ENCODE measurements at regions not wholly inside any gene's neighbourhood (a gene's known extent, or its start where the extent isn't known, plus 50 kb on each side); places are given as distances from the start of the nearest gene placed in this dataset.
A peak's percentile ranks its signal among the peaks of the same experiment; 100 is the strongest.

DNA sequence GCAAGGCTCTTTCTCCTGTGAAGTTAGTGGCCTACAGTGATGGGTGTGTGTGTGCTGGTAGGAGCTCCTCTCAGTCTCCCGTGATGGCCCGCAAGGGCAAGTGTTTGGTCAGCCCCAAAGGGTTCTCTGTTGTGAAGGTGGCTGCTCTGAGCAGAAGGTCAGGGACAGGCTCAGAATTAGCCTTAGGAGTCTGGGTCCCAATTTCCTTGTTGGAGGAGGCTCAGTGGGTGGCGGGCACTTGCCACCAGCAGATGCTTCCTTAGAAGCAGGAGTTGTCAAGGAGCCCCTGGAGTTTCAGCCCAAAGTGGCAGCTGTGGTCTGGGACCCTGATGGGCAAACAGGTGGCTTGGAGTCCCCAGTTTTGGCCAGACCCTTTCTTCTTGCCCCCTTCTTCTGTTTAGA lies 154.4 kb downstream of the MACROH2A1 start:
- H3K4me1 Mint-ChIP-seq, result no peaks in the 10 kb centered on the region
- no peak overlapping the region for H3K4me3 Mint-ChIP-seq
- no peaks in the 10 kb centered on the region for H3K9me3 Mint-ChIP-seq
- H3K36me3 Mint-ChIP-seq, result no peaks in the 10 kb centered on the region
- Histone ChIP-seq H3K27me3 (replicated peaks in 1 of 2; ENCODE audit: control insufficient read depth in 2 of 2, extremely low read depth in 1 of 2, insufficient read depth in 2 of 2, low read length in 1 of 2) (peaks cover 0 to 13% of the 10 kb centered on the region in 2 experiments), H3K27ac (ENCODE audit: low read length) (no peak overlapping the region), H3K36me3 (ENCODE audit: control insufficient read depth in 2 of 2, extremely low read depth in 1 of 2, insufficient read depth in 1 of 2, low read length in 1 of 2) (no peaks in the 10 kb centered on the region), H3K4me1 (ENCODE audit: control insufficient read depth in 1 of 2, extremely low read depth in 1 of 2, insufficient read depth in 2 of 2, low read length in 2 of 2) (no peaks in the 10 kb centered on the region), H3K4me3 (ENCODE audit: control insufficient read depth in 1 of 2, extremely low read depth in 1 of 2, low read length in 1 of 2) (no peak overlapping the region), H3K9me3 (no peaks in the 10 kb centered on the region)
- peaks cover 0 to 3% of the 10 kb centered on the region in 2 donors for H3K27me3 Mint-ChIP-seq
- POLR2A ChIA-PET, result no interaction called here
- CTCF ChIA-PET, result no interaction called here
- ATAC-seq (replicated peaks in 1 of 4) (no peak), DNase-seq (peak in 2 of 35 experiments; percentile 3 to 14)
- WGBS (ENCODE audit: insufficient coverage), result 100% methylated on average over 3 of the region's 3 CpGs
- no peak overlapping the region for H3K27ac Mint-ChIP-seq

DNA sequence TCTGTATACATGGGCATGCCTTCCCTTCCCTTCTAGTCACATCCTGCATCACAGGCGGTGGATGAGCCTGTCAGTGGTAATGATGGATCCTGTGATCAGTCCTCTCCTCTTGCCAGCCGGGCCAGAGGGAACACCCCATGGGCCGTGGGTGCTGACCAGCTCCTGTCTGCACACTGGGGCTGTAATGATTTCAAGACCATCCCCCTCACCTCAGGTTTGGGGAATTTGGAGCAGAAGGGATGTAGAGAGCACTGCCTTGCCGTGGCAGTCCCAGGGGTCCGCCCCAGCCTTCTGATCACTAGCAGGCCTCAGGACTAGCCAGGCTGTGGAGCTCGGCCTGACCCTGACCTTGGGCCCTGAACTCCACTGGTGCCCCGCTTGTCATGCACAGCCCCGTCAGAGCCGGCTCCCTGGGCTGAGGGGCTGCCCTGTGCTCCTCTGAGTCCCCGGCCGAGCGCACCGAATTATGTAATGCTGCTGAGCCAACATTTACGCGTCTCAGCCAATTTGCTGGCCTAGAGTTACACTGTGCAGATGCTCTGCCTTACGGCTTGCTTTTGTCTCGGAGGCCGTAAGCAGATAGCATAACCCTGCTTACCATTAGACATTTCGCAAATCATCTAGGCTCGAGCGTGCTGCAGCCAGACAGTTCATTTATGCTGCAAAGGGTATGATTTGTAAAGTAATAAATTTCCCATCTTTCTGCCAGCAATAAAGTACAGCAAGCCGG lies 155.3 kb downstream of the MACROH2A1 start:
- CTCF ChIA-PET, result no interaction called here
- H3K4me3 Mint-ChIP-seq, result no peak overlapping the region
- Histone ChIP-seq H3K27ac (ENCODE audit: low read length) (no peak overlapping the region), H3K27me3 (replicated peaks in 1 of 2; ENCODE audit: control insufficient read depth in 2 of 2, extremely low read depth in 1 of 2, insufficient read depth in 2 of 2, low read length in 1 of 2) (peaks cover 0 to 13% of the 10 kb centered on the region in 2 experiments), H3K4me3 (ENCODE audit: control insufficient read depth in 1 of 2, extremely low read depth in 1 of 2, low read length in 1 of 2) (no peak overlapping the region), H3K36me3 (ENCODE audit: control insufficient read depth in 2 of 2, extremely low read depth in 1 of 2, insufficient read depth in 1 of 2, low read length in 1 of 2) (no peaks in the 10 kb centered on the region), H3K9me3 (no peaks in the 10 kb centered on the region), H3K4me1 (ENCODE audit: control insufficient read depth in 1 of 2, extremely low read depth in 1 of 2, insufficient read depth in 2 of 2, low read length in 2 of 2) (no peaks in the 10 kb centered on the region)
- no peaks in the 10 kb centered on the region for H3K4me1 Mint-ChIP-seq
- H3K36me3 Mint-ChIP-seq, result no peaks in the 10 kb centered on the region
- H3K9me3 Mint-ChIP-seq, result no peaks in the 10 kb centered on the region
- 86% methylated on average over 13 of the region's 22 CpGs for WGBS (ENCODE audit: insufficient coverage)
- H3K27me3 Mint-ChIP-seq, result peaks cover 0 to 3% of the 10 kb centered on the region in 2 donors
- no peak overlapping the region for H3K27ac Mint-ChIP-seq
- DNase-seq (peak in 1 of 35 experiments; percentile 4), ATAC-seq (replicated peaks in 1 of 4) (no peak)
- POLR2A ChIA-PET, result no interaction called here

DNA sequence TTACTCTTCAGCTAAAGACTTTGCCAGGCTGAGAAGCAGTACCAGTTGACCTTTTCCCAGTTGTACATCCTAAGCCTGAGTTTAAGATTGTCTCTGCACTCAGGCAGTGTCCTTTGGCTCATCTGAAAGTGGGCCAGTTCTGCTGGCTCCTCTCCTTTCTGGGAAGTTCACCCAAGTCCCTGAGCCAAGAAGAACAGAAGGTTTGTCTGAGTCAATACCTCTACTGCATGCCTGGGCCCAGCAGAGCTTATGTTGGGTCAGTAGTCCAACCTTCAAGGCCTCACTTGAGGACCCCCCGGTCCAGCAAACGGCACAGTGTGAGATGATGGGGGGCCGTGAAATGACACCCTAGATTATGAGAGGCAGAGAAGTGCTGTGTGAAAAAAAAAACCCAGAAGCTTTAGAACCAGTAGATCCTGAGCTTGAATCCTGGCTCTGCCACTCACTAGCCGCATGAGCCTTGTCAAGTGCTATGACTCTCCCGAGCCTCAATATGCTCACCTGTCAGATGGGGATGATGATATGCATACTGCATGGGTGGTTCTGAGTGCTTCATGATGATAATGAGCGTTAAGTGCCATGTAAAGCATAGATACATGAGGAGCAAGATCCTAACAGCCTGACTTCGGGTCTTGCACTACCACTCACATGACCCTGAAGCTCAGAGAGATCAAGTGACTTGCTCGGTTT lies 156.0 kb downstream of the MACROH2A1 start:
- H3K4me3 Mint-ChIP-seq, result no peak overlapping the region
- Histone ChIP-seq H3K9me3 (no peaks in the 10 kb centered on the region), H3K27me3 (replicated peaks in 1 of 2; ENCODE audit: control insufficient read depth in 2 of 2, extremely low read depth in 1 of 2, insufficient read depth in 2 of 2, low read length in 1 of 2) (peaks cover 0 to 13% of the 10 kb centered on the region in 2 experiments), H3K27ac (ENCODE audit: low read length) (no peak overlapping the region), H3K4me1 (ENCODE audit: control insufficient read depth in 1 of 2, extremely low read depth in 1 of 2, insufficient read depth in 2 of 2, low read length in 2 of 2) (no peaks in the 10 kb centered on the region), H3K36me3 (ENCODE audit: control insufficient read depth in 2 of 2, extremely low read depth in 1 of 2, insufficient read depth in 1 of 2, low read length in 1 of 2) (no peaks in the 10 kb centered on the region), H3K4me3 (ENCODE audit: control insufficient read depth in 1 of 2, extremely low read depth in 1 of 2, low read length in 1 of 2) (no peak overlapping the region)
- ATAC-seq (replicated peaks in 1 of 4) (no peak), DNase-seq (no peak)
- no peaks in the 10 kb centered on the region for H3K9me3 Mint-ChIP-seq
- no peaks in the 10 kb centered on the region for H3K36me3 Mint-ChIP-seq
- ChIA-PET CTCF (no interaction called here), POLR2A (no interaction called here)
- no peaks in the 10 kb centered on the region for H3K4me1 Mint-ChIP-seq
- peaks cover 0 to 3% of the 10 kb centered on the region in 2 donors for H3K27me3 Mint-ChIP-seq
- no peak overlapping the region for H3K27ac Mint-ChIP-seq
- 78% methylated on average over 4 of the region's 8 CpGs for WGBS (ENCODE audit: insufficient coverage)

DNA sequence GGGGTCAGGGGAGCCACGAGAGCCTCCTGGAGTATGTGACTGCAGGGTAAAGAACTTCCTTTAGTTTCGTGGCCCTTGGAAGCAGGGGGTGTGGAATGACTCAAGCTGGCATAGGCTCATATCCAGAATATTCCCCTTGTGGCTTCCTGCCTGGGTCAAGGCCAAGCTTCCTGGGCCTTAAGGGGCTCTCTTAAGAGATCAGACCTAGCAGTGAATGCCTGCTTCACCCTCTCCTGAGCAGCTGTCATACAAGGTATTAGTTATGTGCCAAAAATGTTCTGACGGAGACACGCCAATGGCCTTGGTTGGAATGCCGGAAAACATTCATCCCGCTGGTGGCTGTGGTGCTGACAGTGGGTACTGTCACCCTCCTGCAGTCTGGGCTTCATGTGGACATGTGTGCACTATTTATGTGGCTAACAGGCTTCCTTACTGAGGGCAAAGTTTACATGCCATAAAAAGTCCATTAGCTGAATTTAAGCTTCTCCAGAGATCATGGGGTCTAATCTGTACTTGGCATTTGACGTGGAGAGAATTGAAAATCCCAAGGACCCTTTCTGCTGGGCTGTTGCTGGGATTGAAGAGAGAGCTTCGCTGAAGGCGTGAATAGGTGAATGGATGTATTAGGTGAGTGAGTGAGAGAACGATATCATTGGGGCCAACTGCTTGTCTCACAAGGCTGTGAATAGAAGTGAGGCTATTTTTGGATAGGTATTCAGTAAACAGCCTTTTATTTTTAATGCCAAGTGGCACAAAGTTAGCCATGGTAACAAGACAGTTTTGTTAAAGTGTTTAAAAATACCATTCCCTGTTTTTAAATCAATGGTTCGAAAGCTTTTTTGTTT lies 156.8 kb downstream of the MACROH2A1 start:
- DNase-seq, result peak in 1 of 35 experiments; percentile 11
- ATAC-seq (replicated peaks in 1 of 4), result no peak

DNA sequence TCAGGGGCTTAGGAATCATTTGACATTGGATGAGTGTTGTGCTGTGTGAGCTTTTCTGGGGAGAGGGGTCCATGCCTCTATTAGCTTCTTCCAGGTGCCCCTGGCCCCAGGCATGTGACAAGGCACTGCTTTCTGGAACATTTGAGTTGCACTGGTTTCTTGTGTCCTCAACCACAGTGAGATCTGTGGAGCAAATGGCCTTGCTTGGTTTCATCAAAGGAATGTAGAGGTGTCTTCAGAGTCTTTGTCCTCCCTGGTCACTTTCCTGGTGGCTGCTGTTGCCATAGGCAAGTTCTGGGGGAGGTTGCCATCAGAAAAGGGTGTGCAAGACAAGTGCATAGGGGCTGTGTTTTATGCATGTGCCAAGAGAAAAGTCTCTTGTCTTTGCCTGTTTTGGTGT lies 157.5 kb downstream of the MACROH2A1 start:
- no peak overlapping the region for H3K4me3 ChIP-seq (ENCODE audit: control insufficient read depth in 1 of 2, extremely low read depth in 1 of 2, low read length in 1 of 2)
- POLR2A ChIA-PET, result no interaction called here
- H3K36me3 ChIP-seq (ENCODE audit: control insufficient read depth in 2 of 2, extremely low read depth in 1 of 2, insufficient read depth in 1 of 2, low read length in 1 of 2), result no peaks in the 10 kb centered on the region
- H3K4me1 ChIP-seq (ENCODE audit: control insufficient read depth in 1 of 2, extremely low read depth in 1 of 2, insufficient read depth in 2 of 2, low read length in 2 of 2), result no peaks in the 10 kb centered on the region
- H3K4me3 Mint-ChIP-seq, result no peak overlapping the region
- H3K9me3 ChIP-seq, result no peaks in the 10 kb centered on the region
- H3K27me3 ChIP-seq (replicated peaks in 1 of 2; ENCODE audit: control insufficient read depth in 2 of 2, extremely low read depth in 1 of 2, insufficient read depth in 2 of 2, low read length in 1 of 2), result peaks cover 0 to 4% of the 10 kb centered on the region in 2 experiments
- no peaks in the 10 kb centered on the region for H3K4me1 Mint-ChIP-seq
- H3K27me3 Mint-ChIP-seq, result peaks cover 0 to 3% of the 10 kb centered on the region in 2 donors
- CTCF ChIA-PET, result no interaction called here
- no peak overlapping the region for H3K27ac Mint-ChIP-seq
- no peaks in the 10 kb centered on the region for H3K36me3 Mint-ChIP-seq
- DNase-seq (peak in 2 of 35 experiments; percentile 2 to 12), ATAC-seq (replicated peaks in 1 of 4) (no peak)
- no peaks in the 10 kb centered on the region for H3K9me3 Mint-ChIP-seq
- no peak overlapping the region for H3K27ac ChIP-seq (ENCODE audit: low read length)

More for the DNA sequence above, 156.8 kb downstream of the MACROH2A1 start:
- 81% methylated on average over 9 of the region's 11 CpGs for WGBS (ENCODE audit: insufficient coverage)
- H3K4me3 Mint-ChIP-seq, result no peak overlapping the region
- no peak overlapping the region for H3K27ac ChIP-seq (ENCODE audit: low read length)
- H3K27me3 ChIP-seq (replicated peaks in 1 of 2; ENCODE audit: control insufficient read depth in 2 of 2, extremely low read depth in 1 of 2, insufficient read depth in 2 of 2, low read length in 1 of 2), result peaks cover 0 to 10% of the 10 kb centered on the region in 2 experiments
- no peaks in the 10 kb centered on the region for H3K4me1 ChIP-seq (ENCODE audit: control insufficient read depth in 1 of 2, extremely low read depth in 1 of 2, insufficient read depth in 2 of 2, low read length in 2 of 2)
- CTCF ChIA-PET, result no interaction called here
- H3K27ac Mint-ChIP-seq, result no peak overlapping the region
- no peaks in the 10 kb centered on the region for H3K9me3 ChIP-seq
- no peaks in the 10 kb centered on the region for H3K36me3 Mint-ChIP-seq
- H3K4me1 Mint-ChIP-seq, result no peaks in the 10 kb centered on the region
- POLR2A ChIA-PET, result no interaction called here
- peaks cover 0 to 3% of the 10 kb centered on the region in 2 donors for H3K27me3 Mint-ChIP-seq
- no peaks in the 10 kb centered on the region for H3K9me3 Mint-ChIP-seq
- H3K36me3 ChIP-seq (ENCODE audit: control insufficient read depth in 2 of 2, extremely low read depth in 1 of 2, insufficient read depth in 1 of 2, low read length in 1 of 2), result no peaks in the 10 kb centered on the region
- H3K4me3 ChIP-seq (ENCODE audit: control insufficient read depth in 1 of 2, extremely low read depth in 1 of 2, low read length in 1 of 2), result no peak overlapping the region

DNA sequence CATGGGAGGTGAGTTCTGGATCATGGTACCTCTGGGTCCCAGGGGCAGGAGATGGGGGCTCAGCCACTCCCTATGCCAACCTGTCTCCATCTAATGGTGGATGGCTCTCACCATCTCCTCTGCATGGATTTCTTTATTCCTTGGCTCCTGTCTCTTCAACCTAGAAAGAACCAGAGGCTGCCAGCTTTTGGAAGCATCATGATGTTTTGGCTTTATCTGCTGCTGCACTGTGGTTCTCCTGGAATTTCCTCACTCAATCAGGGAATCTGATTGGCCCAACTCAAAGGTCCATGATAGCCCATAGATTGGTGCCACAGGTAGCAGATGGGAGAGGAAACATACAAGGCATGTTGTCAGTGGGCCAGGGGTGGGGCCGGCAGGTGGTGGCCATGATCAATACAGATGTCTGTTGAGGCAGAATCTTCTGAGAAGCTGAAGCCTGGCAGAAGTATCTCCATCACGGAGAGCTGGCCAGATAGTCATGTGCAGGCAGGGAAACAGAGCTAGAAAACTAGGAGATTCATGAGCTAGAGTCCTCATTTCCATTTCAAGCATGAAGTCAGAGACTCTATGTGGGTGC lies 158.2 kb downstream of the MACROH2A1 start:
- WGBS (ENCODE audit: insufficient coverage), result 81% methylated on average over 2 of the region's 2 CpGs
- Mint-ChIP-seq H3K27me3 (peaks cover 0 to 3% of the 10 kb centered on the region in 2 donors), H3K27ac (no peak overlapping the region), H3K4me3 (no peak overlapping the region), H3K4me1 (no peaks in the 10 kb centered on the region), H3K36me3 (no peaks in the 10 kb centered on the region), H3K9me3 (no peaks in the 10 kb centered on the region)
- H3K27ac ChIP-seq (ENCODE audit: low read length), result no peak overlapping the region
- no peaks in the 10 kb centered on the region for H3K36me3 ChIP-seq (ENCODE audit: control insufficient read depth in 2 of 2, extremely low read depth in 1 of 2, insufficient read depth in 1 of 2, low read length in 1 of 2)
- ChIA-PET CTCF (no interaction called here), POLR2A (no interaction called here)
- no peak overlapping the region for H3K4me3 ChIP-seq (ENCODE audit: control insufficient read depth in 1 of 2, extremely low read depth in 1 of 2, low read length in 1 of 2)
- no peaks in the 10 kb centered on the region for H3K4me1 ChIP-seq (ENCODE audit: control insufficient read depth in 1 of 2, extremely low read depth in 1 of 2, insufficient read depth in 2 of 2, low read length in 2 of 2)
- H3K27me3 ChIP-seq (replicated peaks in 1 of 2; ENCODE audit: control insufficient read depth in 2 of 2, extremely low read depth in 1 of 2, insufficient read depth in 2 of 2, low read length in 1 of 2), result peaks cover 0 to 4% of the 10 kb centered on the region in 2 experiments
- ATAC-seq (replicated peaks in 1 of 4) (no peak), DNase-seq (no peak)
- no peaks in the 10 kb centered on the region for H3K9me3 ChIP-seq
